ENCODE measurements at regions not wholly inside any gene's neighbourhood (a gene's known extent, or its start where the extent isn't known, plus 50 kb on each side); places are given as distances from the start of the nearest gene placed in this dataset.

GRCh38 chr18:44482761-44483160 is 197.9 kb upstream of the SETBP1 start:
- H4K20me1 ChIP-seq (ENCODE audit: insufficient read depth): no peaks in the 10 kb centered on the region
- H3K79me2 ChIP-seq (ENCODE audit: insufficient read depth, low read depth): no peaks in the 10 kb centered on the region
- H3K4me1 ChIP-seq (ENCODE audit: low read depth, poor library complexity, severe bottlenecking): no peaks in the 10 kb centered on the region
- no peak overlapping the region for H2AFZ ChIP-seq (ENCODE audit: low read depth)
- no peak overlapping the region for H3K4me3 ChIP-seq (IDR thresholded peaks at IDR 0.05; ENCODE audit: insufficient read depth, low read depth, low read length)
- H3K4me2 ChIP-seq: no peak overlapping the region
- no peaks in the 10 kb centered on the region for H3K36me3 ChIP-seq (ENCODE audit: insufficient read depth)
- no peak overlapping the region for H3K9ac ChIP-seq
- H3K27ac ChIP-seq: no peak overlapping the region
- TF ChIP-seq CTCF (conservative IDR thresholded peaks at IDR 0.05; ENCODE audit: low read depth, low read length): no peak
- H3K27me3 ChIP-seq (ENCODE audit: insufficient read depth, low read depth): no peaks in the 10 kb centered on the region

GRCh38 chr18:44495151-44495550 is 185.5 kb upstream of the SETBP1 start:
- Histone ChIP-seq H3K4me1 (ENCODE audit: low read depth, poor library complexity, severe bottlenecking) (no peaks in the 10 kb centered on the region), H2AFZ (ENCODE audit: low read depth) (no peak overlapping the region), H3K9ac (no peak overlapping the region), H3K27me3 (ENCODE audit: insufficient read depth, low read depth) (no peaks in the 10 kb centered on the region), H3K79me2 (ENCODE audit: insufficient read depth, low read depth) (no peaks in the 10 kb centered on the region), H3K27ac (no peak overlapping the region), H3K4me3 (IDR thresholded peaks at IDR 0.05; ENCODE audit: insufficient read depth, low read depth, low read length) (no peak overlapping the region), H3K36me3 (ENCODE audit: insufficient read depth) (no peaks in the 10 kb centered on the region), H4K20me1 (ENCODE audit: insufficient read depth) (no peaks in the 10 kb centered on the region), H3K4me2 (no peak overlapping the region)
- no peak for TF ChIP-seq CTCF (conservative IDR thresholded peaks at IDR 0.05; ENCODE audit: low read depth, low read length)

GRCh38 chr18:44497311-44497710 is 183.4 kb upstream of the SETBP1 start:
- Histone ChIP-seq H3K4me2 (no peak overlapping the region), H3K4me1 (ENCODE audit: low read depth, poor library complexity, severe bottlenecking) (peaks cover 7% of the 10 kb centered on the region), H3K27ac (no peak overlapping the region), H3K9ac (no peak overlapping the region), H3K79me2 (ENCODE audit: insufficient read depth, low read depth) (no peaks in the 10 kb centered on the region), H3K27me3 (ENCODE audit: insufficient read depth, low read depth) (no peaks in the 10 kb centered on the region), H4K20me1 (ENCODE audit: insufficient read depth) (no peaks in the 10 kb centered on the region), H2AFZ (ENCODE audit: low read depth) (no peak overlapping the region), H3K4me3 (IDR thresholded peaks at IDR 0.05; ENCODE audit: insufficient read depth, low read depth, low read length) (no peak overlapping the region), H3K36me3 (ENCODE audit: insufficient read depth) (no peaks in the 10 kb centered on the region)
- TF ChIP-seq CTCF (conservative IDR thresholded peaks at IDR 0.05; ENCODE audit: low read depth, low read length): no peak

GRCh38 chr18:44497757-44498490 is 182.8 kb upstream of the SETBP1 start:
- Histone ChIP-seq H3K4me2 (no peak overlapping the region), H4K20me1 (ENCODE audit: insufficient read depth) (no peaks in the 10 kb centered on the region), H3K9ac (no peak overlapping the region), H3K36me3 (ENCODE audit: insufficient read depth) (no peaks in the 10 kb centered on the region), H3K79me2 (ENCODE audit: insufficient read depth, low read depth) (no peaks in the 10 kb centered on the region), H3K27me3 (ENCODE audit: insufficient read depth, low read depth) (no peaks in the 10 kb centered on the region), H2AFZ (ENCODE audit: low read depth) (no peak overlapping the region), H3K27ac (no peak overlapping the region), H3K4me1 (ENCODE audit: low read depth, poor library complexity, severe bottlenecking) (peaks cover 7% of the 10 kb centered on the region), H3K4me3 (IDR thresholded peaks at IDR 0.05; ENCODE audit: insufficient read depth, low read depth, low read length) (no peak overlapping the region)
- no peak for TF ChIP-seq CTCF (conservative IDR thresholded peaks at IDR 0.05; ENCODE audit: low read depth, low read length)

Measured in KMS-11 (cell line).